Endothelial cell of umbilical vein (primary cell): ENCODE measurements at regions not wholly inside any gene's neighbourhood (a gene's known extent, or its start where the extent isn't known, plus 50 kb on each side); places are given as distances from the start of the nearest gene placed in this dataset.

ENCODE experiments used
- BruUV-seq: library from RNA; stranded (reverse); fragments of 400-500 nt; replicated peaks from 2 replicates; lab custom pipeline; 2021; lab: Mats Ljungman, UMichigan
- CTCF ChIA-PET: fragments of 300-600, 350-600 bp; sonication (Branson Sonifier 250); formaldehyde crosslinking; loops from one replicate; lab custom pipeline; 2021; ENCODE audit warnings: antibody characterized with exemption, inconsistent platforms; lab: Charles Lee
- POLR2A ChIA-PET: fragments of 300-600, 350-600 bp; sonication (Branson Sonifier 250); formaldehyde crosslinking; loops from one replicate; lab custom pipeline; 2021; ENCODE audit warnings: antibody characterized with exemption, inconsistent platforms; lab: Charles Lee
- DNase-seq: peaks from one replicate; pipeline ENCODE4 v3.0.0-alpha.2; 2011; ENCODE audit warnings: low read depth, low spot score
- FAIRE-seq: peaks from 2 replicates; lab custom pipeline; 2011; peaks lifted over from hg19 to GRCh38; lab: Jason Lieb, UNC
- H2AFZ ChIP-seq: 2 replicates; pipeline ENCODE4 v1.6.0; 2012; ENCODE audit warnings: low read depth, low read length, control low read depth, inconsistent platforms
- H3K27ac ChIP-seq: 2 replicates; pipeline ENCODE4 v1.5.1; 2011; ENCODE audit warnings: low read depth, mild to moderate bottlenecking, control low read depth, low read length, moderate library complexity; ENCODE audit not compliant: insufficient read depth
- H3K27me3 ChIP-seq, 2 experiments: 2 replicates each; pipeline versions ENCODE4 v1.6.0 to v1.6.1; 2011; ENCODE audit warnings: low read length in 2 of 2, mixed read lengths in 1 of 2; ENCODE audit not compliant: control insufficient read depth in 2 of 2, insufficient read depth in 2 of 2
- H3K36me3 ChIP-seq, 2 experiments: 2 replicates in 1 of 2; 3 replicates in 1 of 2; pipeline ENCODE4 v1.5.1; 2011; ENCODE audit warnings: low read length in 2 of 2, mild to moderate bottlenecking in 1 of 2, moderate library complexity in 1 of 2; ENCODE audit not compliant: control insufficient read depth in 2 of 2, insufficient read depth in 2 of 2; ENCODE audit errors: extremely low read depth in 1 of 2
- H3K4me1 ChIP-seq: 3 replicates; pipeline ENCODE4 v1.5.1; 2011; ENCODE audit warnings: mild to moderate bottlenecking, low read length; ENCODE audit not compliant: control insufficient read depth, insufficient read depth; ENCODE audit errors: extremely low read depth
- H3K4me2 ChIP-seq: 2 replicates; pipeline ENCODE4 v1.6.1; 2011; ENCODE audit warnings: low read length, control low read depth, mixed read lengths; ENCODE audit not compliant: insufficient read depth
- H3K4me3 ChIP-seq, 3 experiments: fragments of 200-600 bp in 1 of 3; sonication (generic), shearing (Covaris generic) in 1 of 3; replicated peaks in 1 of 3; 2 replicates each; pipeline ENCODE4 v1.5.1; 2011 to 2016; ENCODE audit warnings: control low read depth in 3 of 3, low read length in 3 of 3, mild to moderate bottlenecking in 2 of 3, inconsistent platforms in 1 of 3, low read depth in 1 of 3, moderate library complexity in 1 of 3; ENCODE audit not compliant: insufficient read depth in 1 of 3
- H3K79me2 ChIP-seq: 2 replicates; pipeline ENCODE4 v1.6.0; 2012; ENCODE audit warnings: low read length, inconsistent platforms; ENCODE audit not compliant: control insufficient read depth, insufficient read depth
- H3K9ac ChIP-seq: replicated peaks from 2 replicates; pipeline ENCODE3; 2011; ENCODE audit warnings: low read length, control low read depth; ENCODE audit not compliant: insufficient read depth; ENCODE audit errors: extremely low read depth
- H3K9me1 ChIP-seq: replicated peaks from 3 replicates; pipeline ENCODE4 v1.6.0; 2011; ENCODE audit warnings: mild to moderate bottlenecking, low read length; ENCODE audit not compliant: control insufficient read depth, insufficient read depth; ENCODE audit errors: extremely low read depth
- H3K9me3 ChIP-seq: replicated peaks from 2 replicates; pipeline ENCODE4 v1.5.1; 2012; ENCODE audit warnings: low read length, inconsistent platforms; ENCODE audit not compliant: control insufficient read depth, insufficient read depth
- H4K20me1 ChIP-seq: replicated peaks from 2 replicates; pipeline ENCODE3; 2011; ENCODE audit warnings: mild to moderate bottlenecking, low read length; ENCODE audit not compliant: control insufficient read depth, insufficient read depth; ENCODE audit errors: extremely low read depth
- EZH2 ChIP-seq: IDR thresholded peaks from 2 replicates; pipeline ENCODE4 v1.6.1; 2012; ENCODE audit warnings: borderline replicate concordance, low read depth, mild to moderate bottlenecking, moderate library complexity, low read length, inconsistent platforms; ENCODE audit not compliant: severe bottlenecking
- FOS ChIP-seq: IDR thresholded peaks from 2 replicates; pipeline ENCODE4 v1.6.1; 2011; ENCODE audit warnings: mild to moderate bottlenecking, low read length, moderate library complexity, borderline replicate concordance; ENCODE audit not compliant: insufficient read depth
- GATA2 ChIP-seq: IDR thresholded peaks from 2 replicates; pipeline ENCODE4 v1.7.0; 2011; ENCODE audit warnings: low read depth, mild to moderate bottlenecking, moderate library complexity, mixed read lengths, low read length; ENCODE audit not compliant: insufficient read length, insufficient read depth
- JUN ChIP-seq: IDR thresholded peaks from 2 replicates; pipeline ENCODE4 v1.6.1; 2011; ENCODE audit warnings: borderline replicate concordance, low read depth; ENCODE audit not compliant: insufficient read length, insufficient read depth
- MYC ChIP-seq: IDR thresholded peaks from one replicate; pipeline ENCODE4 v1.6.1; 2011; ENCODE audit warnings: mild to moderate bottlenecking, low read depth, low read length
- POLR2A ChIP-seq: IDR thresholded peaks from 2 replicates; pipeline ENCODE4 v1.6.1; 2012; ENCODE audit warnings: low read depth, mild to moderate bottlenecking, control low read depth, low read length
- POLR2AphosphoS5 ChIP-seq: IDR thresholded peaks from 2 replicates; pipeline ENCODE4 v1.6.1; 2012; ENCODE audit warnings: low read depth, mild to moderate bottlenecking, control low read depth, low read length, moderate library complexity; ENCODE audit not compliant: insufficient read depth
- dilution Hi-C: fragments of 300-500 bp; cut with MboI; formaldehyde crosslinking; loops from one replicate; pipeline ENCODE4 v1.15.0; 2019; ENCODE audit warnings: low sequenced_read_pairs; ENCODE audit not compliant: extremely low pct_ligation_motif_present
- intact Hi-C: fragments of 100-400 bp; cut with micrococcal nuclease; formaldehyde crosslinking; loops from one replicate; pipeline ENCODE4 v1.10.0; 2022
- TF ChIP-seq, protein P1 (sequence below), 2 donors: IDR thresholded peaks; 1 replicate in 1 of 2; 2 replicates in 1 of 2; pipeline ENCODE4 v1.5.1; 2011; ENCODE audit warnings: low read length in 2 of 2, mild to moderate bottlenecking in 2 of 2, moderate library complexity in 2 of 2, control low read depth in 1 of 2, inconsistent platforms in 1 of 2, low read depth in 1 of 2; ENCODE audit not compliant: insufficient read depth in 1 of 2; ENCODE audit errors: extremely low read depth in 1 of 2
- TF ChIP-seq, protein P2 (sequence below): IDR thresholded peaks from 2 replicates; pipeline ENCODE4 v1.6.1; 2011; ENCODE audit not compliant: insufficient read depth, insufficient read length

DNA sequence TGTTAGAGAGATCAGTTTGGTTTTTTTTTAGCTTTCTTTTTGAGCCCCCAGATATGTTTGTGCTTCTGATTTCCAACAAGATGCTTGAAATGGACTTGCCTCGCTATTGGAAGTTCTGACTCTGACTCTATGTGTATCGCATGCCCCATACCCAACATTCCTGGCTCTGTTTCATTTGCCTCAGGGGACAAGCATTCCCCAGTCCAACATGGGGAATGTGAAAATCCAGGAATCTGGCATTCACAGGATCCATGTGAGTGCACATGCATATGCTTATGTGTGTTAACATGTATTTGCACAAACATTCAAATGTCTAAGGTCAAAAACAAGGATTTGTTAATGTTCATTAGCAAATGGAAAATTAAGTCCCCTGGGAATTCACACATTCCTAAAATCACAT lies 233.9 kb downstream of the TLR4 start:
- ChIA-PET CTCF (no interaction called here), POLR2A (no interaction called here)
- Histone ChIP-seq H3K27me3 (no peaks in the 10 kb centered on the region), H3K79me2 (no peaks in the 10 kb centered on the region), H3K4me1 (no peaks in the 10 kb centered on the region), H3K27ac (no peak overlapping the region), H3K9me3 (no peaks in the 10 kb centered on the region), H3K4me3 (no peak overlapping the region), H3K9ac (no peak overlapping the region), H3K9me1 (no peaks in the 10 kb centered on the region), H2AFZ (no peak overlapping the region), H3K4me2 (no peak overlapping the region), H3K36me3 (no peaks in the 10 kb centered on the region), H4K20me1 (no peaks in the 10 kb centered on the region)
- dilution Hi-C loops: no loop called here
- intact Hi-C loops: no loop called here
- no TSS peak for BruUV-seq
- FAIRE-seq (no peak), DNase-seq (no peak)
- TF ChIP-seq POLR2AphosphoS5 (no peak), JUN (no peak), POLR2A (no peak), GATA2 (no peak), EZH2 (no peak), MYC (no peak), FOS (no peak)
- TF ChIP-seq, protein P1, sequence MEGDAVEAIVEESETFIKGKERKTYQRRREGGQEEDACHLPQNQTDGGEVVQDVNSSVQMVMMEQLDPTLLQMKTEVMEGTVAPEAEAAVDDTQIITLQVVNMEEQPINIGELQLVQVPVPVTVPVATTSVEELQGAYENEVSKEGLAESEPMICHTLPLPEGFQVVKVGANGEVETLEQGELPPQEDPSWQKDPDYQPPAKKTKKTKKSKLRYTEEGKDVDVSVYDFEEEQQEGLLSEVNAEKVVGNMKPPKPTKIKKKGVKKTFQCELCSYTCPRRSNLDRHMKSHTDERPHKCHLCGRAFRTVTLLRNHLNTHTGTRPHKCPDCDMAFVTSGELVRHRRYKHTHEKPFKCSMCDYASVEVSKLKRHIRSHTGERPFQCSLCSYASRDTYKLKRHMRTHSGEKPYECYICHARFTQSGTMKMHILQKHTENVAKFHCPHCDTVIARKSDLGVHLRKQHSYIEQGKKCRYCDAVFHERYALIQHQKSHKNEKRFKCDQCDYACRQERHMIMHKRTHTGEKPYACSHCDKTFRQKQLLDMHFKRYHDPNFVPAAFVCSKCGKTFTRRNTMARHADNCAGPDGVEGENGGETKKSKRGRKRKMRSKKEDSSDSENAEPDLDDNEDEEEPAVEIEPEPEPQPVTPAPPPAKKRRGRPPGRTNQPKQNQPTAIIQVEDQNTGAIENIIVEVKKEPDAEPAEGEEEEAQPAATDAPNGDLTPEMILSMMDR (IDR thresholded peaks at IDR 0.05; ENCODE audit: extremely low read depth in 1 of 2, insufficient read depth in 1 of 2, low read depth in 1 of 2, low read length in 2 of 2): no peak
- TF ChIP-seq, protein P2, sequence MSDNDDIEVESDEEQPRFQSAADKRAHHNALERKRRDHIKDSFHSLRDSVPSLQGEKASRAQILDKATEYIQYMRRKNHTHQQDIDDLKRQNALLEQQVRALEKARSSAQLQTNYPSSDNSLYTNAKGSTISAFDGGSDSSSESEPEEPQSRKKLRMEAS: no peak
